SK-N-SH treated with all-trans-retinoic acid at 6 μM for 48 hours (cell line): ENCODE measurements at regions not wholly inside any gene's neighbourhood (a gene's known extent, or its start where the extent isn't known, plus 50 kb on each side); places are given as distances from the start of the nearest gene placed in this dataset.

Source experiments
- ATAC-seq: fragments of 200-7000 bp; cut with Tn5 transposase; 3 replicates; pipeline ENCODE4 v1.9.1; 2020; ENCODE audit warnings: mild to moderate bottlenecking, moderate library complexity
- ARNTL ChIP-seq: fragments of 450-650 bp; formaldehyde crosslinking; IDR thresholded peaks from 2 replicates; pipeline ENCODE4 v1.5.0; 2020; ENCODE audit warnings: low read depth, mild to moderate bottlenecking, moderate library complexity, borderline replicate concordance
- BACH2 ChIP-seq: fragments of 250-450 bp; sonication (Bioruptor Pico); IDR thresholded peaks from 2 replicates; pipeline ENCODE4 v1.9.0; 2021; ENCODE audit warnings: mild to moderate bottlenecking, borderline replicate concordance
- CREB5 ChIP-seq: fragments of 250-450 bp; sonication (Bioruptor Pico); IDR thresholded peaks from 2 replicates; pipeline ENCODE4 v1.5.1; 2020; ENCODE audit warnings: low read depth, mild to moderate bottlenecking, moderate library complexity
- CSDC2 ChIP-seq: fragments of 250-450 bp; sonication (Bioruptor Pico); IDR thresholded peaks from 2 replicates; pipeline ENCODE4 v1.5.0; 2020; ENCODE audit warnings: mild to moderate bottlenecking, moderate library complexity
- CSRNP3 ChIP-seq: fragments of 250-450 bp; sonication (Bioruptor Pico); IDR thresholded peaks from 2 replicates; pipeline ENCODE4 v1.5.1; 2021; ENCODE audit warnings: mild to moderate bottlenecking, moderate library complexity
- ESRRG ChIP-seq: fragments of 250-450 bp; sonication (Bioruptor Pico); IDR thresholded peaks from 2 replicates; pipeline ENCODE4 v1.6.1; 2021; ENCODE audit warnings: mild to moderate bottlenecking
- GLIS3 ChIP-seq: fragments of 250-450 bp; sonication (Bioruptor Pico); IDR thresholded peaks from 2 replicates; pipeline ENCODE4 v1.5.0; 2020; ENCODE audit warnings: mild to moderate bottlenecking, moderate library complexity
- ISL1 ChIP-seq: fragments of 250-450 bp; sonication (Bioruptor Pico); IDR thresholded peaks from 2 replicates; pipeline ENCODE4 v2.1.2; 2022; ENCODE audit warnings: mild to moderate bottlenecking, moderate library complexity
- OSR1 ChIP-seq: fragments of 250-450 bp; sonication (Bioruptor Pico); IDR thresholded peaks from 2 replicates; pipeline ENCODE4 v1.8.0; 2022; ENCODE audit warnings: moderate library complexity, mild to moderate bottlenecking, inconsistent platforms
- PATZ1 ChIP-seq: fragments of 250-450 bp; sonication (Bioruptor Pico); IDR thresholded peaks from 2 replicates; pipeline ENCODE4 v1.8.0; 2020; ENCODE audit warnings: mild to moderate bottlenecking, moderate library complexity, borderline replicate concordance
- POU6F1 ChIP-seq: fragments of 250-450 bp; sonication (Bioruptor Pico); IDR thresholded peaks from 2 replicates; pipeline ENCODE4 v1.8.0; 2021; ENCODE audit warnings: low read depth, mild to moderate bottlenecking, moderate library complexity, borderline replicate concordance
- PPARA ChIP-seq: fragments of 250-450 bp; sonication (Bioruptor Pico); IDR thresholded peaks from 2 replicates; pipeline ENCODE4 v1.5.0; 2020; ENCODE audit warnings: mild to moderate bottlenecking, borderline replicate concordance
- RARB ChIP-seq: fragments of 250-450 bp; sonication (Bioruptor Pico); IDR thresholded peaks from 2 replicates; pipeline ENCODE4 v1.8.0; 2021; ENCODE audit warnings: mild to moderate bottlenecking, moderate library complexity
- SNAI2 ChIP-seq: fragments of 250-450 bp; sonication (Bioruptor Pico); IDR thresholded peaks from 2 replicates; pipeline ENCODE4 v1.5.0; 2020; ENCODE audit warnings: mild to moderate bottlenecking, moderate library complexity
- TCF4 ChIP-seq: fragments of 250-450 bp; sonication (Bioruptor Pico); IDR thresholded peaks from 2 replicates; pipeline ENCODE4 v1.8.0; 2021; ENCODE audit warnings: mild to moderate bottlenecking, moderate library complexity, borderline replicate concordance
- TOX ChIP-seq: fragments of 250-450 bp; sonication (Bioruptor Pico); IDR thresholded peaks from 2 replicates; pipeline ENCODE4 v1.8.0; 2021; ENCODE audit warnings: mild to moderate bottlenecking, moderate library complexity, borderline replicate concordance
- TSHZ2 ChIP-seq: fragments of 250-450 bp; sonication (Bioruptor Pico); IDR thresholded peaks from 2 replicates; pipeline ENCODE4 v1.5.0; 2020; ENCODE audit warnings: mild to moderate bottlenecking, moderate library complexity
- ZFP3 ChIP-seq: fragments of 250-450 bp; sonication (Bioruptor Pico); IDR thresholded peaks from 2 replicates; pipeline ENCODE4 v1.5.0; 2020; ENCODE audit warnings: mild to moderate bottlenecking, moderate library complexity
- ZFP30 ChIP-seq: fragments of 450-650 bp; formaldehyde crosslinking; IDR thresholded peaks from 2 replicates; pipeline ENCODE4 v1.5.0; 2022; ENCODE audit warnings: mild to moderate bottlenecking, moderate library complexity
- ZNF565 ChIP-seq: fragments of 450-650 bp; formaldehyde crosslinking; conservative IDR thresholded peaks from 2 replicates; pipeline ENCODE4 v1.5.0; 2020; ENCODE audit warnings: low read depth, mild to moderate bottlenecking, moderate library complexity
- ZNF70 ChIP-seq: fragments of 450-650 bp; formaldehyde crosslinking; IDR thresholded peaks from 2 replicates; pipeline ENCODE4 v1.5.0; 2020; ENCODE audit warnings: mild to moderate bottlenecking, moderate library complexity

GRCh38 chr4:184548316-184548647, 73.9 kb upstream of the IRF2 start:
- ATAC-seq = no peak

GRCh38 chr4:184544788-184545409, 70.5 kb upstream of the IRF2 start:
- TF ChIP-seq ZNF70 (CRISPR knock-in tag) = no peak
- no peak for TF ChIP-seq BACH2 (CRISPR knock-in tag)
- no peak for ATAC-seq

More at GRCh38 chr4:184548316-184548647, 73.9 kb upstream of the IRF2 start:
- TF ChIP-seq CSRNP3 (CRISPR knock-in tag) (no peak), TSHZ2 (CRISPR knock-in tag) (no peak), SNAI2 (CRISPR knock-in tag) (no peak), CREB5 (CRISPR knock-in tag) (no peak), POU6F1 (no peak), TOX (CRISPR knock-in tag) (no peak), TCF4 (CRISPR knock-in tag) (no peak), ESRRG (no peak), ZNF565 (CRISPR knock-in tag) (no peak), ZFP30 (CRISPR knock-in tag) (no peak), CSDC2 (CRISPR knock-in tag) (no peak), ISL1 (no peak), GLIS3 (CRISPR knock-in tag) (no peak), OSR1 (CRISPR knock-in tag) (no peak), ARNTL (no peak), ZNF70 (CRISPR knock-in tag) (no peak), PPARA (CRISPR knock-in tag) (no peak)

GRCh38 chr4:184541907-184542306, 67.6 kb upstream of the IRF2 start:
- TF ChIP-seq ZNF565 (CRISPR knock-in tag) (no peak), ZFP3 (no peak), GLIS3 (CRISPR knock-in tag) (no peak), RARB (CRISPR knock-in tag) (no peak), ISL1 (no peak), ZFP30 (CRISPR knock-in tag) (no peak), CSRNP3 (CRISPR knock-in tag) (no peak), CSDC2 (CRISPR knock-in tag) (no peak), PPARA (CRISPR knock-in tag) (no peak), ZNF70 (CRISPR knock-in tag) (no peak), PATZ1 (CRISPR knock-in tag) (no peak), TCF4 (CRISPR knock-in tag) (no peak)
- TF ChIP-seq, all 23 proteins: peak for 0
- no peak for ATAC-seq
